KOPT-K1 (cell line): ENCODE measurements at regions not wholly inside any gene's neighbourhood (a gene's known extent, or its start where the extent isn't known, plus 50 kb on each side); places are given as distances from the start of the nearest gene placed in this dataset.
A peak's percentile ranks its signal among the peaks of the same experiment; 100 is the strongest.

Source experiments
- H3K27ac ChIP-seq: fragments of 200-600 bp; sonication (generic); 2 replicates; pipeline ENCODE4 v1.5.1; 2016; ENCODE audit warnings: antibody characterized with exemption, mild to moderate bottlenecking, low read depth, low read length; ENCODE audit not compliant: poor library complexity, severe bottlenecking
- H3K36me3 ChIP-seq: fragments of 200-600 bp; sonication (generic); 2 replicates; pipeline ENCODE4 v1.5.1; 2017; ENCODE audit warnings: antibody characterized with exemption, mild to moderate bottlenecking, low read length, moderate library complexity; ENCODE audit not compliant: insufficient read depth
- H3K9me3 ChIP-seq: fragments of 200-600 bp; sonication (generic); 2 replicates; pipeline ENCODE4 v1.5.1; 2017; ENCODE audit warnings: antibody characterized with exemption, low read length, mild to moderate bottlenecking; ENCODE audit not compliant: insufficient read depth, poor library complexity, severe bottlenecking

GRCh38 chr6:110558575-110558974 is 82.2 kb upstream of the SLC22A16 start:
- Histone ChIP-seq H3K9me3 (peaks cover 14% of the 10 kb centered on the region), H3K36me3 (no peaks in the 10 kb centered on the region), H3K27ac (no peak overlapping the region)

GRCh38 chr6:110557199-110557598 is 80.8 kb upstream of the SLC22A16 start:
- no peak overlapping the region for H3K27ac ChIP-seq
- H3K36me3 ChIP-seq, result no peaks in the 10 kb centered on the region
- peaks cover 22% of the 10 kb centered on the region for H3K9me3 ChIP-seq

GRCh38 chr6:110556317-110557110 is 80.1 kb upstream of the SLC22A16 start:
- Histone ChIP-seq H3K36me3 (no peaks in the 10 kb centered on the region), H3K27ac (no peak overlapping the region), H3K9me3 (peaks cover 26% of the 10 kb centered on the region)

GRCh38 chr6:110554966-110555460 is 78.6 kb upstream of the SLC22A16 start:
- Histone ChIP-seq H3K36me3 (no peaks in the 10 kb centered on the region), H3K9me3 (peaks cover 33% of the 10 kb centered on the region), H3K27ac (no peak overlapping the region)

- no peaks in the 10 kb centered on the region for H3K36me3 ChIP-seq
- peaks cover 33% of the 10 kb centered on the region for H3K9me3 ChIP-seq
- H3K27ac ChIP-seq, result no peak overlapping the region
Observed at GRCh38 chr6:110554441-110554840, 78.0 kb upstream of the SLC22A16 start.

- Histone ChIP-seq H3K9me3 (peaks cover 33% of the 10 kb centered on the region), H3K36me3 (no peaks in the 10 kb centered on the region), H3K27ac (no peak overlapping the region)
Observed at GRCh38 chr6:110552901-110553641, 76.7 kb upstream of the SLC22A16 start.

GRCh38 chr6:110552076-110552475 is 75.7 kb upstream of the SLC22A16 start:
- peaks cover 33% of the 10 kb centered on the region for H3K9me3 ChIP-seq
- H3K36me3 ChIP-seq, result no peaks in the 10 kb centered on the region
- H3K27ac ChIP-seq, result no peak overlapping the region

- Histone ChIP-seq H3K9me3 (peaks cover 33% of the 10 kb centered on the region), H3K27ac (no peak overlapping the region), H3K36me3 (no peaks in the 10 kb centered on the region)
Observed at GRCh38 chr6:110551088-110551487, 74.7 kb upstream of the SLC22A16 start.

GRCh38 chr6:110550353-110550752 is 73.9 kb upstream of the SLC22A16 start:
- H3K27ac ChIP-seq, result no peak overlapping the region
- peaks cover 34% of the 10 kb centered on the region for H3K9me3 ChIP-seq
- no peaks in the 10 kb centered on the region for H3K36me3 ChIP-seq

GRCh38 chr6:110549277-110549676 is 72.9 kb upstream of the SLC22A16 start:
- no peaks in the 10 kb centered on the region for H3K36me3 ChIP-seq
- peaks cover 40% of the 10 kb centered on the region for H3K9me3 ChIP-seq
- H3K27ac ChIP-seq, result no peak overlapping the region

- Histone ChIP-seq H3K9me3 (peaks cover 32% of the 10 kb centered on the region), H3K27ac (no peak overlapping the region), H3K36me3 (no peaks in the 10 kb centered on the region)
Observed at GRCh38 chr6:110548110-110548847, 71.9 kb upstream of the SLC22A16 start.

GRCh38 chr6:110547266-110547964 is 71.0 kb upstream of the SLC22A16 start:
- no peaks in the 10 kb centered on the region for H3K36me3 ChIP-seq
- no peak overlapping the region for H3K27ac ChIP-seq
- peaks cover 23% of the 10 kb centered on the region for H3K9me3 ChIP-seq

- Histone ChIP-seq H3K27ac (peak overlapping the region; percentile 23), H3K9me3 (peaks cover 8% of the 10 kb centered on the region), H3K36me3 (no peaks in the 10 kb centered on the region)
Observed at GRCh38 chr6:110545081-110545872, 68.9 kb upstream of the SLC22A16 start.

- peaks cover 9% of the 10 kb centered on the region for H3K9me3 ChIP-seq
- H3K36me3 ChIP-seq, result no peaks in the 10 kb centered on the region
- H3K27ac ChIP-seq, result peak overlapping the region; percentile 50
Observed at GRCh38 chr6:110544472-110544871, 68.1 kb upstream of the SLC22A16 start.
